ENCODE measurements at regions not wholly inside any gene's neighbourhood (a gene's known extent, or its start where the extent isn't known, plus 50 kb on each side); places are given as distances from the start of the nearest gene placed in this dataset.

- intact Hi-C loops (cut with micrococcal nuclease): no loop called here
These were observed 575.1 kb upstream of the UBE2E2 start for GRCh38 chr3:22627993-22628499.

More at GRCh38 chr3:22627993-22628499, 575.1 kb upstream of the UBE2E2 start:
- no peaks in the 10 kb centered on the region for H3K36me3 ChIP-seq (ENCODE audit: control insufficient read depth in 1 of 2, insufficient read depth in 2 of 2, low read length in 2 of 2)
- RAD21 ChIA-PET (ENCODE audit: low non-redundant PET in 1 of 2, low total read pairs in 2 of 2, uncharacterized antibody in 2 of 2, unreplicated experiment in 2 of 2): no interaction called here
- H3K4me3 ChIP-seq (replicated peaks in 1 of 2; ENCODE audit: low read depth in 1 of 2, low read length in 2 of 2): no peak overlapping the region
- CTCF ChIA-PET: no interaction called here
- POLR2A ChIA-PET: no interaction called here
- H3K9ac ChIP-seq (ENCODE audit: low read length): no peak overlapping the region
- no peaks in the 10 kb centered on the region for H3K9me2 ChIP-seq (ENCODE audit: insufficient read depth)
- H3K79me2 ChIP-seq (ENCODE audit: insufficient read depth, low read length): no peaks in the 10 kb centered on the region
- no peaks in the 10 kb centered on the region for H3K4me1 ChIP-seq (ENCODE audit: control insufficient read depth in 1 of 2, insufficient read depth in 2 of 2, low read length in 2 of 2)
- TF ChIP-seq ELF1 (IDR thresholded peaks at IDR 0.05; ENCODE audit: borderline replicate concordance, low read depth) (no peak), JUND (IDR thresholded peaks at IDR 0.05) (no peak), SIN3A (IDR thresholded peaks at IDR 0.05; ENCODE audit: low read depth) (no peak), POLR2A (IDR thresholded peaks at IDR 0.05; ENCODE audit: borderline replicate concordance, extremely low read depth, insufficient read depth, insufficient read length) (no peak), ZBTB33 (IDR thresholded peaks at IDR 0.05; ENCODE audit: extremely low read depth, insufficient replicate concordance, low read length) (no peak), EZH2 (IDR thresholded peaks at IDR 0.05) (no peak), CBX3 (IDR thresholded peaks at IDR 0.05; ENCODE audit: low read depth) (no peak), CTCF (IDR thresholded peaks at IDR 0.05 in 2 of 3, conservative IDR thresholded peaks at IDR 0.05 in 1 of 3; ENCODE audit: borderline replicate concordance in 1 of 3, insufficient read depth in 1 of 3, low read depth in 2 of 3, low read length in 2 of 3) (no peak), FOSL1 (IDR thresholded peaks at IDR 0.05; ENCODE audit: low read depth) (no peak), POLR2AphosphoS5 (IDR thresholded peaks at IDR 0.05; ENCODE audit: low read depth, low read length) (no peak), RAD21 (IDR thresholded peaks at IDR 0.05; ENCODE audit: low read depth) (no peak), TCF7L2 (IDR thresholded peaks at IDR 0.05; ENCODE audit: borderline replicate concordance, extremely low read depth, insufficient read depth, insufficient read length) (no peak), ZNF274 (IDR thresholded peaks at IDR 0.05; ENCODE audit: low read depth, low read length) (no peak), ATF3 (IDR thresholded peaks at IDR 0.05) (no peak), ZFX (IDR thresholded peaks at IDR 0.05) (no peak), MAX (IDR thresholded peaks at IDR 0.05) (no peak), REST (IDR thresholded peaks at IDR 0.05; ENCODE audit: low read depth) (no peak)
- no peaks in the 10 kb centered on the region for H3K27me3 ChIP-seq (ENCODE audit: insufficient read depth, low read length)
- DNase-seq (ENCODE audit: low read depth, low spot score) (no peak), ATAC-seq (no peak)
- no peak overlapping the region for H2AFZ ChIP-seq (ENCODE audit: low read depth, low read length, poor library complexity, severe bottlenecking)
- no TSS peak for BruUV-seq (replicated peaks)
- no peaks in the 10 kb centered on the region; a peak in 2 of 4 replicates for H3K9me3 ChIP-seq (ENCODE audit: control insufficient read depth in 1 of 2, insufficient read depth in 1 of 2, low read depth in 1 of 2, low read length in 2 of 2)
- H4K20me1 ChIP-seq (ENCODE audit: insufficient read depth): no peaks in the 10 kb centered on the region
- no peak overlapping the region for H3K27ac ChIP-seq (ENCODE audit: low read depth, low read length)
- no peak overlapping the region for H3K4me2 ChIP-seq (ENCODE audit: low read length)
